ENCODE measurements at regions not wholly inside any gene's neighbourhood (a gene's known extent, or its start where the extent isn't known, plus 50 kb on each side); places are given as distances from the start of the nearest gene placed in this dataset.

DNA sequence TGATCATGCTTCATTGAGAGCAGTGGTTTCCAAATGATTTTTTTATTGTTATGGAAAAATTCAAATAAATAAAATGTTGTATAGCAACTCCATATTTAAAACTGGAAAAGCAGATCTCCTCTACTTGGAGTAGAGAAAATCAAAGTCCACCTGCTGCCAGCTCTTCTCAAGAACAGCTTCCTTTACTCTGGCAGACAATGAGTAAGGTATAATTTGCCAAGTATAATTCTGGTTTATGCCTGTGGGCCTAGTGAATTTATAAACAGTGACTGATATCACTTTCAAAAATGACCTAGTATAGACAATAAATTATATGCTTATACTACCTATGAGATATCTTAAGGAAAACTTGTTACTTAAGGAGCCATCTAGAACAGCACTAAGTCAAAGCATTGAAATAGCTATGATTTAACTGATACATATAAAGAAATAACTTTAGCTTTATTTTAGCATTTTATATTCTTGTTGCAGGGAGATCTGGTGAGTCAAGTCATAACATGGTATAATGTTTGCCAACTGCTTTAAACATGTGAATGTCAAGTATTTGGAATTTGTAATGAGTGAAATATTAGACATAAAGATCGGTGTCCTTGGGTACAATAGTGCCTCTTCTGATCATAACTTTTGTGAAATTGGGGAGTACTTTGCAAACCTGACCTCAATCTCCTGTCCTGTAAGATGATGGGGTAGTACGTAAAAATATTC, 1389.1 kb upstream of the PIK3C3 start:
- Histone ChIP-seq H3K4me2 (ENCODE audit: low read length) (no peak overlapping the region), H3K27me3 (ENCODE audit: control insufficient read depth, low read length) (no peaks in the 10 kb centered on the region), H3K36me3 (ENCODE audit: control insufficient read depth, low read length) (no peaks in the 10 kb centered on the region), H3K4me3 (ENCODE audit: low read length) (no peak overlapping the region), H3K27ac (ENCODE audit: low read depth, low read length) (no peak overlapping the region), H3K9me3 (ENCODE audit: control insufficient read depth, insufficient read depth, low read length) (no peaks in the 10 kb centered on the region), H3F3A (ENCODE audit: control insufficient read depth, insufficient read depth) (no peaks in the 10 kb centered on the region), H3K9me2 (replicated peaks; ENCODE audit: control insufficient read depth, low read length) (no peaks in the 10 kb centered on the region), H3K79me2 (ENCODE audit: control insufficient read depth, low read length) (no peaks in the 10 kb centered on the region), H3K4me1 (ENCODE audit: control insufficient read depth, low read length) (no peaks in the 10 kb centered on the region), H4K20me1 (ENCODE audit: control insufficient read depth, insufficient read depth, low read depth, low read length) (no peaks in the 10 kb centered on the region)
- no peak for TF ChIP-seq EZH2phosphoT487 (IDR thresholded peaks at IDR 0.05; ENCODE audit: borderline replicate concordance, low read length)
- TF ChIP-seq, protein P1, sequence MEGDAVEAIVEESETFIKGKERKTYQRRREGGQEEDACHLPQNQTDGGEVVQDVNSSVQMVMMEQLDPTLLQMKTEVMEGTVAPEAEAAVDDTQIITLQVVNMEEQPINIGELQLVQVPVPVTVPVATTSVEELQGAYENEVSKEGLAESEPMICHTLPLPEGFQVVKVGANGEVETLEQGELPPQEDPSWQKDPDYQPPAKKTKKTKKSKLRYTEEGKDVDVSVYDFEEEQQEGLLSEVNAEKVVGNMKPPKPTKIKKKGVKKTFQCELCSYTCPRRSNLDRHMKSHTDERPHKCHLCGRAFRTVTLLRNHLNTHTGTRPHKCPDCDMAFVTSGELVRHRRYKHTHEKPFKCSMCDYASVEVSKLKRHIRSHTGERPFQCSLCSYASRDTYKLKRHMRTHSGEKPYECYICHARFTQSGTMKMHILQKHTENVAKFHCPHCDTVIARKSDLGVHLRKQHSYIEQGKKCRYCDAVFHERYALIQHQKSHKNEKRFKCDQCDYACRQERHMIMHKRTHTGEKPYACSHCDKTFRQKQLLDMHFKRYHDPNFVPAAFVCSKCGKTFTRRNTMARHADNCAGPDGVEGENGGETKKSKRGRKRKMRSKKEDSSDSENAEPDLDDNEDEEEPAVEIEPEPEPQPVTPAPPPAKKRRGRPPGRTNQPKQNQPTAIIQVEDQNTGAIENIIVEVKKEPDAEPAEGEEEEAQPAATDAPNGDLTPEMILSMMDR (IDR thresholded peaks at IDR 0.05; ENCODE audit: low read depth, low read length, poor library complexity, severe bottlenecking), result no peak

DNA sequence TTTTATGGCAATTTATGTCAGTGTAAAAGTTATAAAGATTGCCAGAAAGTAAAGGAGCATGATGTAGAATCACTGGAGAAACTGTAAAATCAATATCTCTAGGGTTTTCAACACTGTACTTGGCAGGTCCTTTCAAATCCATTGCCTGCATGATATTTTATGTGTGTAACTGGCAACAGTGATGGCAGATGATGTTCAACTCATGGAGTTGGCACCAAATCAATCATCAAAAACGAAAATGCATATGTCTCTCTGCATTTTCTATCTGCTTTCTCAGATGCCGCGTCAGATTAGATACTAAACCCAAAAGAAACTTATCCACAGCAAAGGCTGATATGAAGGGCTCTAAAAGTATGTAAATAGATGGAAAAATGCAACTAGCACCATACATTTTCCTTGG, 1395.5 kb upstream of the PIK3C3 start:
- TF ChIP-seq, protein P1 (IDR thresholded peaks at IDR 0.05; ENCODE audit: low read depth, low read length, poor library complexity, severe bottlenecking), result no peak
- no peak for TF ChIP-seq EZH2phosphoT487 (IDR thresholded peaks at IDR 0.05; ENCODE audit: borderline replicate concordance, low read length)
- H3K4me2 ChIP-seq (ENCODE audit: low read length), result no peak overlapping the region

GRCh38 chr18:40558706-40559392, 1396.2 kb upstream of the PIK3C3 start:
- Histone ChIP-seq H3K4me2 (ENCODE audit: low read length) (no peak overlapping the region), H3K36me3 (ENCODE audit: control insufficient read depth, low read length) (no peaks in the 10 kb centered on the region), H3K27ac (ENCODE audit: low read depth, low read length) (no peak overlapping the region), H3K27me3 (ENCODE audit: control insufficient read depth, low read length) (no peaks in the 10 kb centered on the region), H4K20me1 (ENCODE audit: control insufficient read depth, insufficient read depth, low read depth, low read length) (no peaks in the 10 kb centered on the region), H3K4me3 (ENCODE audit: low read length) (no peak overlapping the region), H3K9me2 (replicated peaks; ENCODE audit: control insufficient read depth, low read length) (no peaks in the 10 kb centered on the region), H3F3A (ENCODE audit: control insufficient read depth, insufficient read depth) (no peaks in the 10 kb centered on the region), H3K9me3 (ENCODE audit: control insufficient read depth, insufficient read depth, low read length) (no peaks in the 10 kb centered on the region), H3K4me1 (ENCODE audit: control insufficient read depth, low read length) (no peaks in the 10 kb centered on the region), H3K79me2 (ENCODE audit: control insufficient read depth, low read length) (no peaks in the 10 kb centered on the region)
- no peak for TF ChIP-seq EZH2phosphoT487 (IDR thresholded peaks at IDR 0.05; ENCODE audit: borderline replicate concordance, low read length)
- TF ChIP-seq, protein P1 (IDR thresholded peaks at IDR 0.05; ENCODE audit: low read depth, low read length, poor library complexity, severe bottlenecking), result no peak

More for the DNA sequence above, 1395.5 kb upstream of the PIK3C3 start:
- Histone ChIP-seq H3K79me2 (ENCODE audit: control insufficient read depth, low read length) (no peaks in the 10 kb centered on the region), H3K36me3 (ENCODE audit: control insufficient read depth, low read length) (no peaks in the 10 kb centered on the region), H3F3A (ENCODE audit: control insufficient read depth, insufficient read depth) (no peaks in the 10 kb centered on the region), H3K4me3 (ENCODE audit: low read length) (no peak overlapping the region), H4K20me1 (ENCODE audit: control insufficient read depth, insufficient read depth, low read depth, low read length) (no peaks in the 10 kb centered on the region), H3K9me3 (ENCODE audit: control insufficient read depth, insufficient read depth, low read length) (no peaks in the 10 kb centered on the region), H3K27ac (ENCODE audit: low read depth, low read length) (no peak overlapping the region), H3K4me1 (ENCODE audit: control insufficient read depth, low read length) (no peaks in the 10 kb centered on the region), H3K9me2 (replicated peaks; ENCODE audit: control insufficient read depth, low read length) (no peaks in the 10 kb centered on the region), H3K27me3 (ENCODE audit: control insufficient read depth, low read length) (no peaks in the 10 kb centered on the region)

Measured in DOHH2 (cell line).